ENCODE measurements at regions not wholly inside any gene's neighbourhood (a gene's known extent, or its start where the extent isn't known, plus 50 kb on each side); places are given as distances from the start of the nearest gene placed in this dataset.

DNA sequence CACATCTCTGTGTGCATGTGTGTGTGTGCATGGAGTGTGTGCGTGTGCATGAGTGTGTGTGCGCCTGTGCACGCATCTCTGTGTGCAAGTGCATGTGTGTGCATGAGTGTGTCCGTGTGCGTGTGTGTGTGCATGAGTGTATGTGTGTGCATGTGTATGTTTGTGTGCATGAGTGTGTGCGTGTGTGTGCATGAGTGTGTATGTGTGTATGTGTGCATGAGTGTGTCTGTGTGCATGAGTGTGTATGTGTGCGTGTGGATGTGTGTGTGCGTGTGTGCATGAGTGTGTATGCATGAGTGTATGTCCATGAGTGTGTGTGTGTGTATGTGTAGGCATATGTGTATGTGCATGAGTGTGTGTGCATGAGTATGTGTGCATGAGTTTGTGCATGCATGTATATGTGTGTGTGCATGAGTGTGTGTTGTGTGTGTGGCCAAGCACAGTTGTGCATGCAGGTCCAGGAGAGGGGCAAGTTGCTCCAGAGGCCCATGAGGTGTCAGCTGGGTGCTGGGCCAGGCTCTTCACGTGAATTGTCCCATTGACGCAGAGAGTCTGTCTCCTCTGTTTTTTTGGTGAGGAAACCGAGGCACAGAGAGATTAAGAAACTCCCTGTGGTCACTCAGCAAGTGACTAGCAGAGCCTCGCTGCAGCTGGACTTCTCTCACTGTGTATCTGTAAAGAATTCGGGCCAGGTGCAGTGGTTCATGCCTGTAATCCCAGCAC lies 75.5 kb downstream of the ASB1 start:
- no peaks in the 10 kb centered on the region for H3K4me1 ChIP-seq (ENCODE audit: control insufficient read depth, insufficient read depth, low read length)
- H3K27me3 ChIP-seq (ENCODE audit: control insufficient read depth, insufficient read depth, low read length), result no peaks in the 10 kb centered on the region
- no CpG with 5 or more reads among the region's 13 CpGs for WGBS (ENCODE audit: insufficient coverage, insufficient read length)
- H3K9me3 ChIP-seq (ENCODE audit: control insufficient read depth, insufficient read depth, low read length), result peaks cover 17% of the 10 kb centered on the region
- H3K4me3 ChIP-seq (ENCODE audit: low read length), result no peak overlapping the region
- no peak for DNase-seq (ENCODE audit: low read depth, low spot score)
- H3K36me3 ChIP-seq (ENCODE audit: control insufficient read depth, insufficient read depth, low read length), result no peaks in the 10 kb centered on the region
- no peak overlapping the region for H3K27ac ChIP-seq (ENCODE audit: low read length)

DNA sequence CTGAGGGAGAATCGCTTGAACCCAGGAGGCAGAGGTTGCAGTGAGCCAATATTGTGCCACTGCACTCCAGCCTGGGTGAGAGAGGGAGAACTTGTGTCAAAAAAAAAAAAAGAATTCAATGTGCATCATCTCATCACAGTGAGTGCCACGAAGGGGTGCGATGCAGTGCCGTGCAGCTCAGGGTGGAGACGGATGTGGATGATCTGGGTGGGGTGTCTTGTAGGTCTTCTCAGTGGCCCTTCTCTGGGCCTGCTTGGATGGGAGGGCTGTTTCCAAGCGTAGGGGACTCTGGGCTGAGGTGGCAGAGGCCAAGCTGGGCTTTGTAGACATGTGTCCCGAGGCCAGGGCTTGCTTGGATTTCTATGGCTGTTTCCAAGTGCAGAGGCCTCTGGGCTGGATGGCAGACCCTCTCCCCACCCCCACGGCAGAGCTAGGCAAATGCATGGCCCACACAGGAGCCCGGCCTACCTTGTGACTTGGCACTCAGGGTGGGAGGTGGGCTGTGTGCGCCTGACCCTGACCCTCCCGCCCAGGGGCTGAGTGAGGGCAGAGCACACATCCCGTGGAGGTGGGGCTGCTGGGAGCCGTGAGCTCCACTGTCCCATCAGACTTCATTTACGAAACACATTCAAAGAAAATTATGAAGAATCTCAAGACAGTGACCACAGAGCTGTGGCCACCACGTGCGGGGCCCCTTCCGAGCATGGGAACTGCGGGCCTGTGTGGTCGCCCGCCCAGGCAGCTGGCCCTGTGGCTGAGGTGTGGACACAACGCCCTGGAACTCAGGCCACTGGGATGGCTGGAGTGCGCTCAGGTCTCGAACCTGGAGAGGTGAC lies 76.4 kb downstream of the ASB1 start:
- Histone ChIP-seq H3K4me1 (ENCODE audit: control insufficient read depth, insufficient read depth, low read length) (no peaks in the 10 kb centered on the region), H3K4me3 (ENCODE audit: low read length) (no peak overlapping the region), H3K27me3 (ENCODE audit: control insufficient read depth, insufficient read depth, low read length) (no peaks in the 10 kb centered on the region), H3K27ac (ENCODE audit: low read length) (no peak overlapping the region), H3K9me3 (ENCODE audit: control insufficient read depth, insufficient read depth, low read length) (peaks cover 17% of the 10 kb centered on the region), H3K36me3 (ENCODE audit: control insufficient read depth, insufficient read depth, low read length) (no peaks in the 10 kb centered on the region)
- DNase-seq (ENCODE audit: low read depth, low spot score), result no peak
- WGBS (ENCODE audit: insufficient coverage, insufficient read length), result no CpG with 5 or more reads among the region's 23 CpGs

DNA sequence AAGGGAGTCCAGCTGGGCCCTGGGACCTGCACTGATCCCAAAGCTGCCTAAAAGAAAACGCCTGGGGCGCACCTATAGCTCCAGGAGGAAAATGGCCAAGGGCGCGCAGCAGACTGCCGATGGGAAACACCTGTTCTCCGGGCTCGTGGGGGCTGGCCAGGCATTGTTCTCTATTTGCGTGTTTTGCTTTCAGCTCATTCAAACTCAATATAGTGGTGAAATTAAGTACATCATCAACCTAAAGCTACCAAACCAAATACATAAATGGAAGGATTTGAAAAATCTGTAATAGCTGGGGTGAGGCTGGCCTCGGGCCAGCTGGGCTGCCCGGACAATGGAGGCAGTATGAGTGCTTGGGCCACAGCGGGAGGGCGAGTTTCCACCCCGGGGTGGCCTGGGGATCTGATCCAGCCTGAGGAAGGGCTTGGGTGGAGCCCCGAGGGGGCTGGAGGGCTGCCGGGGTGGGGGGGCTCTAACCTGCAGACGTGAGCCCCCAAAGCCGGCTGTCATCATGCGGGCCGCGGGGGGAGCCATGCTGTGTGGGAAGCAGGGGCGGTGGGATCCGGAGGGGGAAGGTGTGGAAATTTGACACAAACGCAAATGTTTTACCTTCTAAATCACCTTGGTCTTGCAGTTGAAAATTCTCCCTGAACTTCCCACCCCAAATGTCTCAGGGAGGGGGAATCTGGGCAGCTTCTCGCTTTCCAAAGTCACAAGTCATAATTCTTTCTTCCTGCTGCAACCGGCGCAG lies 77.6 kb downstream of the ASB1 start:
- no peak overlapping the region for H3K27ac ChIP-seq (ENCODE audit: low read length)
- no CpG with 5 or more reads among the region's 26 CpGs for WGBS (ENCODE audit: insufficient coverage, insufficient read length)

DNA sequence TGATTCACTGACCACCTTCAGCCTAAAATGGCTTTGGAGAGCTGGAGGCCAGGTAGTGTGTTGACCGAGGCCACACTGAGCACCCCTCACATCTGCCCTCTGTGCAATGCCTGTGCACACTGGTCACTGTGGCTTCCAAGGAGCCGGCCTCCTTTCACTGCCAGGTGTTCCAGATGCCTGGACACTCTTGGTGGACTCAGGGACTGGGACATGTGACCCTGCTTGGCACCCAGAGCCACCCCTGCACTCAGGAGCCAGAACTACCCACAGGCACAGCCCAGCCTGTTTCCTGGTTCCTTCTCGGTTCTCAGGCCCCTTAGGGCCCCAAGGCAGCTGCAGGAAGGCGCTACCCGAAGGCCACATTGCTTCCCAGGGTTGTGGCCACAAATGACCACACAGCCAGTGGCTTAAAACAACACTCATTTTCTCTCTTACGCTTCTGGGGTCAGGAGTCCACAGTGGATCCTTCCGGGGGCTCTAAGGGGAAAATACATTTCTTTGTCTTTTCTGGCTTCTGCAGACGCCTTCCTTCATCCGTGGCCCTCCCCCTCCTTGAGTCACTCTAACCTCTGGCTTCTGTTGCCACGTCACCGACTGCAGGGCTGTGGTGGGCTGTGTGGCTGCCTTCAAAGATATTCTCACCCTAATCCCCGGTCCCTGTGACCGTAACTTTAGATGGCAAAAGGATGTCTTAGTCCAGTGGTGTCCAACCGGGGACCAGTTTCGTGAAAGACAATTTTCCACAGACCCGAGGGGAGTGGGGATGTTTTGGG lies 78.6 kb downstream of the ASB1 start:
- no peaks in the 10 kb centered on the region for H3K4me1 ChIP-seq (ENCODE audit: control insufficient read depth, insufficient read depth, low read length)
- peaks cover 14% of the 10 kb centered on the region for H3K9me3 ChIP-seq (ENCODE audit: control insufficient read depth, insufficient read depth, low read length)
- no peaks in the 10 kb centered on the region for H3K27me3 ChIP-seq (ENCODE audit: control insufficient read depth, insufficient read depth, low read length)
- no peaks in the 10 kb centered on the region for H3K36me3 ChIP-seq (ENCODE audit: control insufficient read depth, insufficient read depth, low read length)
- no peak for DNase-seq (ENCODE audit: low read depth, low spot score)
- no peak overlapping the region for H3K4me3 ChIP-seq (ENCODE audit: low read length)
- no CpG with 5 or more reads among the region's 16 CpGs for WGBS (ENCODE audit: insufficient coverage, insufficient read length)
- H3K27ac ChIP-seq (ENCODE audit: low read length), result no peak overlapping the region

More for the DNA sequence above, 77.6 kb downstream of the ASB1 start:
- Histone ChIP-seq H3K4me3 (ENCODE audit: low read length) (no peak overlapping the region), H3K36me3 (ENCODE audit: control insufficient read depth, insufficient read depth, low read length) (no peaks in the 10 kb centered on the region), H3K27me3 (ENCODE audit: control insufficient read depth, insufficient read depth, low read length) (no peaks in the 10 kb centered on the region), H3K9me3 (ENCODE audit: control insufficient read depth, insufficient read depth, low read length) (peaks cover 16% of the 10 kb centered on the region), H3K4me1 (ENCODE audit: control insufficient read depth, insufficient read depth, low read length) (no peaks in the 10 kb centered on the region)
- DNase-seq (ENCODE audit: low read depth, low spot score), result no peak

DNA sequence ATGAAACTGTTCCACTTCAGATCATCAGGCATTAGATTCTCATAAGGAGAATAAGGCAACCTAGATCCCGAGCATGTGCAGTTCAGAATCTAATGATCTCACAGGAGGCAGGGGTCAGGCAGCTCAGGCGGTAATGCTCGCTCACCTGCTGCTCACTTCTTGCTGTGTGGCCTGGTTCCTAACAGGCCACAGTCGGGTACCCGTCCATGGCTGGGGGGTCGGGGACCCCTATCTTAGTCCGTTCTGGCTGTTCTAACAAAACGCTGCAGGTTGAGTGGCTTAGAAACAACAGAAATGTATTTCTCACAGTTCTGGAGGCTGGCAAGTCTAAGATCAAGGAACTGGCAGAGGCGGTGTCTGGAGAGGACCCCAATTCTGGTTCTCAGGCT lies 79.2 kb downstream of the ASB1 start:
- no peaks in the 10 kb centered on the region for H3K27me3 ChIP-seq (ENCODE audit: control insufficient read depth, insufficient read depth, low read length)
- H3K4me3 ChIP-seq (ENCODE audit: low read length), result no peak overlapping the region
- no peak for DNase-seq (ENCODE audit: low read depth, low spot score)
- H3K9me3 ChIP-seq (ENCODE audit: control insufficient read depth, insufficient read depth, low read length), result peaks cover 16% of the 10 kb centered on the region
- H3K36me3 ChIP-seq (ENCODE audit: control insufficient read depth, insufficient read depth, low read length), result no peaks in the 10 kb centered on the region
- no peaks in the 10 kb centered on the region for H3K4me1 ChIP-seq (ENCODE audit: control insufficient read depth, insufficient read depth, low read length)
- no CpG with 5 or more reads among the region's 9 CpGs for WGBS (ENCODE audit: insufficient coverage, insufficient read length)
- H3K27ac ChIP-seq (ENCODE audit: low read length), result no peak overlapping the region

DNA sequence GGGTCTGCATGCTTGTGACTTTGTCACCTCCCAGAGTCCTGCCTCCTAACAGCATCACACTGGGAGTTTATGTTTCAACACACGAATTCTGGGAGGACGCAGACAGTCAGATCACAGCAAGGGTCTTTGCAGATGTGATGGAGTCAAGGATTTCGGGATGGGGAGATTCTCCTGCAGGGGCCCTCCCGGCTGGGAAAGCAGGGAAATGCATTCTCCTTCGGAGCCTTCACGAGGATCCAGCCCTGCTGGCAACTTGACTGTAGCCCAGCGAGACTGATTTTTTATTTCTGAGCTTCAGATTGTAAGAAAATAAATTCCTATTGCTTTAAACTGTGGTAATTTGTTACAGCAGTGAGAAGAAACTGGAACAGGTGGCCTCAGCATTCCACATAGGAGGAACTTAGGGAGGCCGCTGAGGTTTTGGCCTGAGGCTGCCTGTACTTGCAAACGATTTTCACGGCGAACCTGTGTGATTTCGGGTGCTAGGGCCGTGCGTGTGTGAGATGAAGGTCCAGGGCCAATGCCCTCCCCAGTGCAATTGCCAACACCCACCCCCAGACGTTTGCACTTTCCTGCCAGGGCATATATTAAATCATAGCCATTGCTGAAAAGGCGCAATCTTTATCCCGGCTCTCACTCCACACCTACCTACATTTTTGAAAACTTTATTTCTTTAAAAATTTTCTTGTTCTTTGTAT lies 79.8 kb downstream of the ASB1 start:
- Histone ChIP-seq H3K27ac (ENCODE audit: low read length) (no peak overlapping the region), H3K4me3 (ENCODE audit: low read length) (no peak overlapping the region), H3K9me3 (ENCODE audit: control insufficient read depth, insufficient read depth, low read length) (peaks cover 15% of the 10 kb centered on the region), H3K36me3 (ENCODE audit: control insufficient read depth, insufficient read depth, low read length) (no peaks in the 10 kb centered on the region), H3K4me1 (ENCODE audit: control insufficient read depth, insufficient read depth, low read length) (no peaks in the 10 kb centered on the region), H3K27me3 (ENCODE audit: control insufficient read depth, insufficient read depth, low read length) (no peaks in the 10 kb centered on the region)
- DNase-seq (ENCODE audit: low read depth, low spot score), result no peak
- no CpG with 5 or more reads among the region's 17 CpGs for WGBS (ENCODE audit: insufficient coverage, insufficient read length)

DNA sequence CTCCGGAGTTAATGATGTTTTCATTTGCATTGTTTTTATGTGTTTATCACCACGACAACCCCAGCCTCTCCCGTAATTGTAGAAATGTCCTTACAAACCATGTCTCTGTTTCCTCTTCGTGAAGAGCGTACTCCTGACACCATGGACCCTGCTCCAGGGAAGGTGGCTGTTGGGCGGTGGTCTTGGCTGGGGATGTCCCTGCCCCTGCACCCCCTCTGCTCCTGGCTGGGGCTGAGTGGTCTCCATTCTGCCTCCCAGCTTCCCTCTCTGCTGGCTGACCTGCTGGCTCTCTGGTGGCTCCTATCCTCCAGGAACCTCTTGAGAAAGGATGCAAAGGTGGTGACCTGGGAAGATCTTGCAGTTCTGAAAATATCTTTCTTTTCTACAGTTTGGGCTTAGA lies 81.1 kb downstream of the ASB1 start:
- Histone ChIP-seq H3K27me3 (ENCODE audit: control insufficient read depth, insufficient read depth, low read length) (no peaks in the 10 kb centered on the region), H3K4me1 (ENCODE audit: control insufficient read depth, insufficient read depth, low read length) (no peaks in the 10 kb centered on the region), H3K9me3 (ENCODE audit: control insufficient read depth, insufficient read depth, low read length) (peaks cover 15% of the 10 kb centered on the region), H3K27ac (ENCODE audit: low read length) (no peak overlapping the region), H3K36me3 (ENCODE audit: control insufficient read depth, insufficient read depth, low read length) (no peaks in the 10 kb centered on the region), H3K4me3 (ENCODE audit: low read length) (no peak overlapping the region)
- WGBS (ENCODE audit: insufficient coverage, insufficient read length), result no CpG with 5 or more reads among the region's 6 CpGs
- DNase-seq (ENCODE audit: low read depth, low spot score), result no peak

DNA sequence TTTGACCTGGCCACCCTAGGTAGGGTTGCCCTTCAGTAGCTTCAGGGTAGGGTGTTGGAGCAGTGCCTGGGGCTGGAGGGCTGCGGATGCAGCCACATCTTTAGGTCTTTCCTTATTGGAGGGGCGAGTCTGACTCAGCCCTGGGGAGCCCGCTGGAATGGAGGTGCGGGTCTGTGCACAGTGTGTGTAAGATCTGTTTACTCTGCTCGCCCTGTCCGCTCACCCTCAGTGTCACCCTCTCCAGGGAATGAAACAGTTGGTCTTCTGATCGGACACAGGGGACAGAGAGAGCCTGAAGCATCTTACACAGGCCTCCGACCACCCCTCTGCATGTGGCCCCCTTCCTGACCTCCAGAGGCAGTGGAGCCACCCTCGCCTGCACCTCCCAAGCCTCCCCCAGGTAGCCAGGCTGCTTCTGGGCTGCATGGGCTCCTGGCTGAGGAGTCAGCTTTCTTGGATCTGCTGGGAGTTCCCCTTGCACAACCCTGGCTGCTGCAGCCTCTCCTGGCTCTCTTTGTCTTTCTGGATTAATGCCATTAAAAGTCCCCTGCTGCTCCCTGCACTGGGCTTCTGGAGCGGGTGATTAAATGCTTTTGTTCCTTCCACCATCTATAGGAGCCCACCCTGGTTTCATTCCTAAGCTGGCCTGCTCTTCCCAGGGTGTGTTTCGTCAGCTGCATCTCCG lies 82.6 kb downstream of the ASB1 start:
- Histone ChIP-seq H3K36me3 (ENCODE audit: control insufficient read depth, insufficient read depth, low read length) (no peaks in the 10 kb centered on the region), H3K9me3 (ENCODE audit: control insufficient read depth, insufficient read depth, low read length) (peaks cover 15% of the 10 kb centered on the region), H3K4me3 (ENCODE audit: low read length) (no peak overlapping the region), H3K4me1 (ENCODE audit: control insufficient read depth, insufficient read depth, low read length) (no peaks in the 10 kb centered on the region), H3K27ac (ENCODE audit: low read length) (no peak overlapping the region), H3K27me3 (ENCODE audit: control insufficient read depth, insufficient read depth, low read length) (no peaks in the 10 kb centered on the region)
- no CpG with 5 or more reads among the region's 12 CpGs for WGBS (ENCODE audit: insufficient coverage, insufficient read length)
- DNase-seq (ENCODE audit: low read depth, low spot score), result no peak

DNA sequence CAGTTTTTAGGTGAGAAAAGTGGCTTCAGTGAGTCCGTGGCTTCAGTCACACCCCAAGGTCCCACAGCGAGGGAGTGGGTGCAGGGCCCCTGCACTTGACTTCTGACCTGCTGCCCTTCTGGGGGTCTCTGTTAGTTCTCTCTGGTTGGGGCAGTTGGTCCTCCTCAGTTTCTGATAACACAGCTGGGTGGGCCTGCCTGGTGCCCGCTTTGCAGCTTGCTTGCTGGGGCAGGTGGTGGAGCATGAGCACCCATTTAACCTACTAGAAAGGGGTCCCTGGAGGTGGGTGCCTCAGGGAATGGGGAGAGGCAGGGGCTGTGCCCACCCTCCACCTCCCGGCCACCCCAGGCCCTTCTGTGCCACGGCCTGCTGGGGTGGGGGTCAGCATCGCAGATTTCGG lies 83.2 kb downstream of the ASB1 start:
- no CpG with 5 or more reads among the region's 7 CpGs for WGBS (ENCODE audit: insufficient coverage, insufficient read length)
- DNase-seq (ENCODE audit: low read depth, low spot score), result no peak
- H3K36me3 ChIP-seq (ENCODE audit: control insufficient read depth, insufficient read depth, low read length), result no peaks in the 10 kb centered on the region
- H3K4me3 ChIP-seq (ENCODE audit: low read length), result no peak overlapping the region
- no peaks in the 10 kb centered on the region for H3K4me1 ChIP-seq (ENCODE audit: control insufficient read depth, insufficient read depth, low read length)
- no peak overlapping the region for H3K27ac ChIP-seq (ENCODE audit: low read length)
- peaks cover 15% of the 10 kb centered on the region for H3K9me3 ChIP-seq (ENCODE audit: control insufficient read depth, insufficient read depth, low read length)
- H3K27me3 ChIP-seq (ENCODE audit: control insufficient read depth, insufficient read depth, low read length), result no peaks in the 10 kb centered on the region
